ENCODE measurements at regions not wholly inside any gene's neighbourhood (a gene's known extent, or its start where the extent isn't known, plus 50 kb on each side); places are given as distances from the start of the nearest gene placed in this dataset.

DNA sequence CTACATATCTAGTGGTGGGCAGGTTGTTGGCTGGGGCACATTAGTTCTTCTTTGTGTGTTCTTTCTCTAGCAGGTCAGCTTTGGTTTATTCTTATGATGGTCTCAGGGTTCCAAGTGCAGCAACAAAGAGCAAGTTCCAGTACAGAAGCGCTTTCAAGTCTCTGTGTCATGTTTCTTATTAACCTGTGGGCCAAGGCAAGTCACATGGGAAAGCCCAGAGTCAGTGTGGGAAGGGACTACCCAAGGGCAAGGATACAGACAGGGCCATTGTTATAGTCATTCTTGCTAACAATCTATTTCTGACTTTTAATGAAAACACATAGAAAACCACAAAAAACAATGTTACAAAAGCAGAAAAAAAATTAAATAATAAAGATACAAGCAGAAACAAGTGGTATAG lies 754.6 kb downstream of the TBC1D22A start:
- POLR2A ChIA-PET (ENCODE audit: unreplicated experiment) = no interaction called here
- BruUV-seq (replicated peaks) = no TSS peak

DNA sequence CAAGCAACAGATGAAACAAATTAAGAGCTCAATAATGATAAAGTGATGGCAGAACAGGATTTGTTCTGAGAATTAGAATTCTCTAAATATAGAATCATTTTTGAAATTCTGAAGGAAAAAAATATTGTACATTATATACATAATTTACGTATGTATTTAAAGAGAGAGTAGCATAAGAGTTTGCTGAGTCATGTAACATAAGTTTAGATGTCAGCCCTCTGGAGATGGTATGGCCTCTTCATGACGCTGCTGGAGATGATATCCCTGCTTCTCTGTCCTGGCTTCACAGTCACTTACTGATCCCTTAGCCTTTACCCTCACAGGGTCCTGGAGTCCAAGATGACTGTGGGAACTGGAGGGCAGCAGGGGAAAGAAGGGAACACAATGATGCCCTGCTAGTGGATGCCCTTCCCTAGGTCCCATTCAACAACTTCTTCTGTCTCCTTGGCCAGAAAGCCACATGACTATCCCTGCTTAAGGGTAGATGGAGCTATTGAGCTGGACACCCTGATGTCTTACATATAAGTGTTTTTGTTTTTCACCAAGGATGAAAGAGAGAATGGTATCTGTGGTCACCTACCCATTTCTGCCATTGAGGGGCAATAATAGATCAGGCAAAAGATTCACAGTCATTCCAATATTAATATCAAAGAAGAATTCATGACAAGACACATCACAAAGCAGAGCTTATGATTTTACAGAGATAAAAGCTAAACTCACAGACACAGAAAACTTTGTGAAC lies 753.1 kb downstream of the TBC1D22A start:
- no peaks in the 10 kb centered on the region for H3K36me3 ChIP-seq (ENCODE audit: low read depth, low read length)
- CTCF ChIA-PET = interaction anchor here (0.8 kb wide), 1 partner anchor 71 kb away, joined by 3 read pairs; no protein-coding TSS in a partner anchor
- POLR2A ChIA-PET (ENCODE audit: unreplicated experiment) = no interaction called here
- no peaks in the 10 kb centered on the region for H3F3A ChIP-seq (ENCODE audit: low read length, unreplicated experiment)
- DNase-seq (peak; percentile 4), ATAC-seq (peak; percentile 40)
- H3K27ac ChIP-seq (ENCODE audit: low read length) = no peak overlapping the region
- no peaks in the 10 kb centered on the region for H3K9me3 ChIP-seq (ENCODE audit: low read length)
- H3K4me3 ChIP-seq (ENCODE audit: low read length) = no peak overlapping the region
- intact Hi-C loops (cut with micrococcal nuclease) = loop anchor here (5.0 kb wide), 1 partner anchor 62 kb away; no protein-coding TSS in a partner anchor
- no peak overlapping the region for H3K4me2 ChIP-seq (ENCODE audit: low read length)
- no peaks in the 10 kb centered on the region for H3K79me2 ChIP-seq (ENCODE audit: low read length)
- H3K27me3 ChIP-seq (ENCODE audit: low read length) = no peaks in the 10 kb centered on the region
- H4K20me1 ChIP-seq (ENCODE audit: low read length) = no peaks in the 10 kb centered on the region
- H3K9me2 ChIP-seq (replicated peaks; ENCODE audit: low read length) = no peaks in the 10 kb centered on the region
- no peak overlapping the region for H2AFZ ChIP-seq (ENCODE audit: low read length)
- TF ChIP-seq EZH2 (IDR thresholded peaks at IDR 0.05; ENCODE audit: low read length, unreplicated experiment) = no peak
- no peak for TF ChIP-seq EZH2phosphoT487 (IDR thresholded peaks at IDR 0.05; ENCODE audit: borderline replicate concordance, low read length)
- TF ChIP-seq, protein P1, sequence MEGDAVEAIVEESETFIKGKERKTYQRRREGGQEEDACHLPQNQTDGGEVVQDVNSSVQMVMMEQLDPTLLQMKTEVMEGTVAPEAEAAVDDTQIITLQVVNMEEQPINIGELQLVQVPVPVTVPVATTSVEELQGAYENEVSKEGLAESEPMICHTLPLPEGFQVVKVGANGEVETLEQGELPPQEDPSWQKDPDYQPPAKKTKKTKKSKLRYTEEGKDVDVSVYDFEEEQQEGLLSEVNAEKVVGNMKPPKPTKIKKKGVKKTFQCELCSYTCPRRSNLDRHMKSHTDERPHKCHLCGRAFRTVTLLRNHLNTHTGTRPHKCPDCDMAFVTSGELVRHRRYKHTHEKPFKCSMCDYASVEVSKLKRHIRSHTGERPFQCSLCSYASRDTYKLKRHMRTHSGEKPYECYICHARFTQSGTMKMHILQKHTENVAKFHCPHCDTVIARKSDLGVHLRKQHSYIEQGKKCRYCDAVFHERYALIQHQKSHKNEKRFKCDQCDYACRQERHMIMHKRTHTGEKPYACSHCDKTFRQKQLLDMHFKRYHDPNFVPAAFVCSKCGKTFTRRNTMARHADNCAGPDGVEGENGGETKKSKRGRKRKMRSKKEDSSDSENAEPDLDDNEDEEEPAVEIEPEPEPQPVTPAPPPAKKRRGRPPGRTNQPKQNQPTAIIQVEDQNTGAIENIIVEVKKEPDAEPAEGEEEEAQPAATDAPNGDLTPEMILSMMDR (conservative IDR thresholded peaks at IDR 0.05; ENCODE audit: low read depth, low read length) = peak; percentile 35
- BruUV-seq (replicated peaks) = no TSS peak
- H3K4me1 ChIP-seq (ENCODE audit: insufficient read depth, low read length) = no peaks in the 10 kb centered on the region
- no peak overlapping the region for H3K9ac ChIP-seq (ENCODE audit: low read length)

More for the DNA sequence above, 754.6 kb downstream of the TBC1D22A start:
- no peak overlapping the region for H2AFZ ChIP-seq (ENCODE audit: low read length)
- H3K9me2 ChIP-seq (replicated peaks; ENCODE audit: low read length) = no peaks in the 10 kb centered on the region
- no peaks in the 10 kb centered on the region for H3K4me1 ChIP-seq (ENCODE audit: insufficient read depth, low read length)
- H3K4me2 ChIP-seq (ENCODE audit: low read length) = no peak overlapping the region
- intact Hi-C loops (cut with micrococcal nuclease) = loop anchor here (5.0 kb wide), 1 partner anchor 60 kb away; no protein-coding TSS in a partner anchor
- no peak for ATAC-seq
- TF ChIP-seq, protein P1 (conservative IDR thresholded peaks at IDR 0.05; ENCODE audit: low read depth, low read length) = no peak
- no peaks in the 10 kb centered on the region for H4K20me1 ChIP-seq (ENCODE audit: low read length)
- H3K27me3 ChIP-seq (ENCODE audit: low read length) = no peaks in the 10 kb centered on the region
- no peaks in the 10 kb centered on the region for H3F3A ChIP-seq (ENCODE audit: low read length, unreplicated experiment)
- H3K79me2 ChIP-seq (ENCODE audit: low read length) = no peaks in the 10 kb centered on the region
- no peaks in the 10 kb centered on the region for H3K36me3 ChIP-seq (ENCODE audit: low read depth, low read length)
- CTCF ChIA-PET = no interaction called here
- H3K9ac ChIP-seq (ENCODE audit: low read length) = no peak overlapping the region
- DNase-seq = no peak
- H3K9me3 ChIP-seq (ENCODE audit: low read length) = no peaks in the 10 kb centered on the region
- H3K27ac ChIP-seq (ENCODE audit: low read length) = no peak overlapping the region
- no peak overlapping the region for H3K4me3 ChIP-seq (ENCODE audit: low read length)

DNA sequence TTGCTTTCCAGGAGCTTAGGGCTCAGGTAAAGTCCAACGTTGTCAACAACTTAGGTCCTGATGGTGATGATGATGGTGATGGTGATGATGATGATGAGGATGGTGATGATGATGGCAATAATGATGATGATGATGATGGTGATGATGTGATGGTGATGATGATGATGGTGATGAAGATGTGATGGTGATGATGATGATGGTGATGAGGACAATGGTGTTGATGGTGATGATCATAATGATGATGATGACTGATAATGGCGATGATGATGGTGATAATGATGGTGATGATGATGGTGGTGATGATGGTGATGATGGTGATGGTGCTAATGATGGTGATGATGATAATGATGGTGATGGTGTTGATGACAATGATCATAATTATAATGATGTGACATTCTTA lies 750.2 kb downstream of the TBC1D22A start:
- no peak overlapping the region for H3K4me3 ChIP-seq (ENCODE audit: low read length)
- ATAC-seq (no peak), DNase-seq (no peak)
- no peaks in the 10 kb centered on the region for H3K79me2 ChIP-seq (ENCODE audit: low read length)
- H3K9ac ChIP-seq (ENCODE audit: low read length) = no peak overlapping the region
- POLR2A ChIA-PET (ENCODE audit: unreplicated experiment) = no interaction called here
- H3K9me3 ChIP-seq (ENCODE audit: low read length) = no peaks in the 10 kb centered on the region
- BruUV-seq (replicated peaks) = no TSS peak
- H3K9me2 ChIP-seq (replicated peaks; ENCODE audit: low read length) = no peaks in the 10 kb centered on the region
- H3F3A ChIP-seq (ENCODE audit: low read length, unreplicated experiment) = no peaks in the 10 kb centered on the region
- no peaks in the 10 kb centered on the region for H4K20me1 ChIP-seq (ENCODE audit: low read length)
- H2AFZ ChIP-seq (ENCODE audit: low read length) = no peak overlapping the region
- TF ChIP-seq EZH2 (IDR thresholded peaks at IDR 0.05; ENCODE audit: low read length, unreplicated experiment) = no peak
- TF ChIP-seq EZH2phosphoT487 (IDR thresholded peaks at IDR 0.05; ENCODE audit: borderline replicate concordance, low read length) = no peak
- TF ChIP-seq, protein P1 (conservative IDR thresholded peaks at IDR 0.05; ENCODE audit: low read depth, low read length) = no peak
- H3K27me3 ChIP-seq (ENCODE audit: low read length) = no peaks in the 10 kb centered on the region
- H3K4me1 ChIP-seq (ENCODE audit: insufficient read depth, low read length) = no peaks in the 10 kb centered on the region
- intact Hi-C loops (cut with micrococcal nuclease) = no loop called here
- H3K4me2 ChIP-seq (ENCODE audit: low read length) = no peak overlapping the region
- CTCF ChIA-PET = no interaction called here
- H3K36me3 ChIP-seq (ENCODE audit: low read depth, low read length) = no peaks in the 10 kb centered on the region
- no peak overlapping the region for H3K27ac ChIP-seq (ENCODE audit: low read length)

Data from PC-3 (cell line).